IMR-90 (cell line): ENCODE measurements at regions not wholly inside any gene's neighbourhood (a gene's known extent, or its start where the extent isn't known, plus 50 kb on each side); places are given as distances from the start of the nearest gene placed in this dataset.

ENCODE experiments used
- CEBPB ChIP-seq: IDR thresholded peaks from 2 replicates; pipeline ENCODE4 v1.6.1; 2012; ENCODE audit warnings: low read depth, low read length, improper control_type of control experiment
- CHD1 ChIP-seq: IDR thresholded peaks from 2 replicates; pipeline ENCODE4 v1.6.1; 2012; ENCODE audit warnings: low read depth, low read length, improper control_type of control experiment
- CTCF ChIP-seq: conservative IDR thresholded peaks from 2 replicates; pipeline ENCODE4 v1.5.1; 2012; ENCODE audit warnings: mild to moderate bottlenecking, low read depth, low read length, improper control_type of control experiment
- ELK1 ChIP-seq: fragments of 150-350 bp; IDR thresholded peaks from 2 replicates; pipeline ENCODE4 v1.6.1; 2016; ENCODE audit warnings: low read depth, mild to moderate bottlenecking, low read length, moderate library complexity, borderline replicate concordance
- FOS ChIP-seq: fragments of 150-350 bp; IDR thresholded peaks from 2 replicates; pipeline ENCODE4 v1.6.1; 2016; ENCODE audit warnings: low read depth, low read length
- MAFK ChIP-seq: IDR thresholded peaks from 2 replicates; pipeline ENCODE4 v1.6.1; 2012; ENCODE audit warnings: low read depth, low read length, improper control_type of control experiment
- MAZ ChIP-seq: IDR thresholded peaks from 2 replicates; pipeline ENCODE4 v1.6.1; 2012; ENCODE audit warnings: low read depth, mild to moderate bottlenecking, low read length, improper control_type of control experiment, moderate library complexity, borderline replicate concordance
- MXI1 ChIP-seq: IDR thresholded peaks from 2 replicates; pipeline ENCODE4 v1.6.1; 2012; ENCODE audit warnings: low read depth, mild to moderate bottlenecking, low read length, moderate library complexity, borderline replicate concordance
- NFE2L2 ChIP-seq: fragments of 150-350 bp; IDR thresholded peaks from 2 replicates; pipeline ENCODE4 v1.6.1; 2016; ENCODE audit warnings: low read depth, mild to moderate bottlenecking, low read length
- POLR2A ChIP-seq: IDR thresholded peaks from 2 replicates; pipeline ENCODE4 v1.6.1; 2012; ENCODE audit warnings: mild to moderate bottlenecking, low read depth, low read length
- RAD21 ChIP-seq: IDR thresholded peaks from 2 replicates; pipeline ENCODE4 v1.6.1; 2012; ENCODE audit warnings: low read length, improper control_type of control experiment
- RFX5 ChIP-seq: IDR thresholded peaks from 2 replicates; pipeline ENCODE4 v1.8.0; 2012; ENCODE audit warnings: low read depth, mild to moderate bottlenecking, low read length, moderate library complexity
- SMC3 ChIP-seq: fragments of 150-350 bp; IDR thresholded peaks from 2 replicates; pipeline ENCODE4 v1.6.1; 2016; ENCODE audit warnings: low read depth, mild to moderate bottlenecking, antibody characterized with exemption, low read length, moderate library complexity
- TF ChIP-seq, protein P1 (sequence below): fragments of 150-350 bp; IDR thresholded peaks from 2 replicates; pipeline ENCODE4 v1.6.1; 2017; ENCODE audit warnings: mild to moderate bottlenecking, antibody characterized with exemption, low read length, low read depth

- TF ChIP-seq CTCF (no peak), POLR2A (no peak), SMC3 (no peak), CEBPB (no peak), RFX5 (no peak), FOS (no peak), MAZ (no peak), NFE2L2 (no peak), CHD1 (no peak), MXI1 (no peak), RAD21 (no peak), MAFK (no peak), ELK1 (no peak)
- TF ChIP-seq, protein P1, sequence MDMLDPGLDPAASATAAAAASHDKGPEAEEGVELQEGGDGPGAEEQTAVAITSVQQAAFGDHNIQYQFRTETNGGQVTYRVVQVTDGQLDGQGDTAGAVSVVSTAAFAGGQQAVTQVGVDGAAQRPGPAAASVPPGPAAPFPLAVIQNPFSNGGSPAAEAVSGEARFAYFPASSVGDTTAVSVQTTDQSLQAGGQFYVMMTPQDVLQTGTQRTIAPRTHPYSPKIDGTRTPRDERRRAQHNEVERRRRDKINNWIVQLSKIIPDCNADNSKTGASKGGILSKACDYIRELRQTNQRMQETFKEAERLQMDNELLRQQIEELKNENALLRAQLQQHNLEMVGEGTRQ = no peak
Observed at GRCh38 chrX:1835056-1835455, 220.2 kb downstream of the ASMT start.
